GM18868 (cell line): ENCODE measurements at regions not wholly inside any gene's neighbourhood (a gene's known extent, or its start where the extent isn't known, plus 50 kb on each side); places are given as distances from the start of the nearest gene placed in this dataset.
"Not testable (repeated sequence)": the region's sequence is repeated elsewhere in the genome, so short reads cannot be mapped to it uniquely, and the experiment has no call there.

Experiments used
- ATAC-seq: cut with Tn5 transposase; IDR thresholded peaks from one replicate; pipeline ENCODE4 v1.9.1; 2021; ENCODE audit warnings: mild to moderate bottlenecking, moderate library complexity; ENCODE audit not compliant: unreplicated experiment

- ATAC-seq, result no peak
Observed at GRCh38 chr3:70744536-70744935, 432.1 kb upstream of the MDFIC2 start.

GRCh38 chr3:70743754-70744153 is 431.3 kb upstream of the MDFIC2 start:
- no peak for ATAC-seq

- no peak for ATAC-seq
Observed at GRCh38 chr3:70742081-70742480, 429.6 kb upstream of the MDFIC2 start.

GRCh38 chr3:70740872-70741271 is 428.4 kb upstream of the MDFIC2 start:
- no peak for ATAC-seq

- no peak for ATAC-seq
Observed at GRCh38 chr3:70740071-70740470, 427.6 kb upstream of the MDFIC2 start.

GRCh38 chr3:70738291-70738681 is 425.8 kb upstream of the MDFIC2 start:
- no peak for ATAC-seq

- no peak for ATAC-seq
Observed at GRCh38 chr3:70737666-70738290, 425.3 kb upstream of the MDFIC2 start.

GRCh38 chr3:70736009-70736408 is 423.6 kb upstream of the MDFIC2 start:
- no peak for ATAC-seq

GRCh38 chr3:70734756-70735155 is 422.3 kb upstream of the MDFIC2 start:
- ATAC-seq, result no peak

- ATAC-seq, result no peak
Observed at GRCh38 chr3:70731046-70731445, 418.6 kb upstream of the MDFIC2 start.

- no peak for ATAC-seq
Observed at GRCh38 chr3:70729845-70730244, 417.4 kb upstream of the MDFIC2 start.

GRCh38 chr3:70728311-70728710 is 415.9 kb upstream of the MDFIC2 start:
- ATAC-seq, result no peak

- ATAC-seq, result no peak
Observed at GRCh38 chr3:70726961-70727360, 414.5 kb upstream of the MDFIC2 start.

- ATAC-seq, result no peak
Observed at GRCh38 chr3:70726096-70726938, 413.9 kb upstream of the MDFIC2 start.

GRCh38 chr3:70722018-70722417 is 409.6 kb upstream of the MDFIC2 start:
- no peak for ATAC-seq

GRCh38 chr3:70716832-70717231 is 404.4 kb upstream of the MDFIC2 start:
- ATAC-seq, result no peak

GRCh38 chr3:70712449-70713082 is 400.1 kb upstream of the MDFIC2 start:
- no peak for ATAC-seq

GRCh38 chr3:70703305-70704102 is 391.1 kb upstream of the MDFIC2 start:
- no peak for ATAC-seq

- no peak for ATAC-seq
Observed at GRCh38 chr3:70702132-70702531, 389.7 kb upstream of the MDFIC2 start.

- no peak for ATAC-seq
Observed at GRCh38 chr3:70684701-70685100, 372.3 kb upstream of the MDFIC2 start.

- ATAC-seq, result not testable (repeated sequence)
Observed at GRCh38 chr3:70675810-70676209, 363.4 kb upstream of the MDFIC2 start.
